ENCODE measurements at regions not wholly inside any gene's neighbourhood (a gene's known extent, or its start where the extent isn't known, plus 50 kb on each side); places are given as distances from the start of the nearest gene placed in this dataset.

GRCh38 chr10:85527616-85528317, 838.8 kb downstream of the GRID1 start:
- no peak for TF ChIP-seq CTCF (IDR thresholded peaks at IDR 0.05)
- no peak for FAIRE-seq
- intact Hi-C loops (cut with DNase I) = no loop called here

GRCh38 chr10:85528318-85528652, 838.3 kb downstream of the GRID1 start:
- Histone ChIP-seq H3K4me3 (no peak overlapping the region), H3K27me3 (no peaks in the 10 kb centered on the region), H3K4me1 (no peaks in the 10 kb centered on the region), H3K36me3 (no peaks in the 10 kb centered on the region), H3K9me3 (no peaks in the 10 kb centered on the region), H3K27ac (no peak overlapping the region)
- intact Hi-C loops (cut with DNase I) = no loop called here
- ATAC-seq = no peak
- DNase-seq = no peak
- no peak for TF ChIP-seq CTCF (IDR thresholded peaks at IDR 0.05)
- FAIRE-seq = no peak

More at GRCh38 chr10:85527616-85528317, 838.8 kb downstream of the GRID1 start:
- no peak for ATAC-seq
- Histone ChIP-seq H3K4me1 (no peaks in the 10 kb centered on the region), H3K4me3 (no peak overlapping the region), H3K9me3 (no peaks in the 10 kb centered on the region), H3K27me3 (no peaks in the 10 kb centered on the region), H3K27ac (no peak overlapping the region), H3K36me3 (no peaks in the 10 kb centered on the region)
- 69 to 73% methylated on average over 3 of the region's 3 CpGs for WGBS, 2 donors
- no peak for DNase-seq

GRCh38 chr10:85531706-85532105, 834.9 kb downstream of the GRID1 start:
- WGBS, 2 donors = 61 to 73% methylated on average over 3 of the region's 3 CpGs
- H3K4me3 ChIP-seq = no peak overlapping the region
- DNase-seq = no peak
- H3K27me3 ChIP-seq = no peaks in the 10 kb centered on the region
- no peak for ATAC-seq
- intact Hi-C loops (cut with DNase I) = no loop called here
- no peaks in the 10 kb centered on the region for H3K9me3 ChIP-seq
- TF ChIP-seq CTCF (IDR thresholded peaks at IDR 0.05) = no peak
- H3K27ac ChIP-seq = no peak overlapping the region
- no peaks in the 10 kb centered on the region for H3K4me1 ChIP-seq
- no peak for FAIRE-seq
- H3K36me3 ChIP-seq = no peaks in the 10 kb centered on the region

GRCh38 chr10:85532773-85533172, 833.8 kb downstream of the GRID1 start:
- Histone ChIP-seq H3K9me3 (no peaks in the 10 kb centered on the region), H3K27ac (no peak overlapping the region), H3K4me1 (no peaks in the 10 kb centered on the region), H3K4me3 (no peak overlapping the region), H3K36me3 (no peaks in the 10 kb centered on the region), H3K27me3 (no peaks in the 10 kb centered on the region)
- ATAC-seq = no peak
- intact Hi-C loops (cut with DNase I) = no loop called here
- TF ChIP-seq CTCF (IDR thresholded peaks at IDR 0.05) = no peak
- no peak for DNase-seq
- no peak for FAIRE-seq

GRCh38 chr10:85535926-85536325, 830.7 kb downstream of the GRID1 start:
- DNase-seq (no peak), FAIRE-seq (no peak), ATAC-seq (no peak)
- H3K4me3 ChIP-seq = no peak overlapping the region
- no peaks in the 10 kb centered on the region for H3K4me1 ChIP-seq
- no peak overlapping the region for H3K27ac ChIP-seq
- no peaks in the 10 kb centered on the region for H3K27me3 ChIP-seq
- intact Hi-C loops (cut with DNase I) = no loop called here
- H3K9me3 ChIP-seq = no peaks in the 10 kb centered on the region
- no peaks in the 10 kb centered on the region for H3K36me3 ChIP-seq
- no peak for TF ChIP-seq CTCF (IDR thresholded peaks at IDR 0.05)
